ENCODE measurements at regions not wholly inside any gene's neighbourhood (a gene's known extent, or its start where the extent isn't known, plus 50 kb on each side); places are given as distances from the start of the nearest gene placed in this dataset.
"Not testable (repeated sequence)": the region's sequence is repeated elsewhere in the genome, so short reads cannot be mapped to it uniquely, and the experiment has no call there.

GRCh38 chr10:35979116-35979515 is 337.0 kb upstream of the FZD8 start:
- Histone ChIP-seq H3K27me3 (ENCODE audit: insufficient read depth, low read length) (no peaks in the 10 kb centered on the region), H3K79me2 (ENCODE audit: insufficient read depth, low read length) (no peaks in the 10 kb centered on the region), H3K4me1 (ENCODE audit: insufficient read depth, low read length) (no peaks in the 10 kb centered on the region), H3K4me2 (ENCODE audit: insufficient read depth, low read length) (no peak overlapping the region), H2AFZ (ENCODE audit: low read length) (no peak overlapping the region), H3K27ac (ENCODE audit: low read depth, low read length) (no peak overlapping the region), H3K9me3 (ENCODE audit: low read depth, low read length) (no peaks in the 10 kb centered on the region), H4K20me1 (ENCODE audit: insufficient read depth, low read length) (no peaks in the 10 kb centered on the region), H3K4me3 (ENCODE audit: insufficient read depth, low read length) (no peak overlapping the region), H3K36me3 (ENCODE audit: insufficient read depth, low read length) (no peaks in the 10 kb centered on the region)
- no peak for DNase-seq (ENCODE audit: insufficient read length, low spot score, missing footprints)
- no peak for TF ChIP-seq CTCF (IDR thresholded peaks at IDR 0.05; ENCODE audit: extremely low read depth, low read depth, low read length)

- DNase-seq (ENCODE audit: insufficient read length, low spot score, missing footprints); H3K4me3 ChIP-seq (ENCODE audit: insufficient read depth, low read length); H3K9me3 ChIP-seq (ENCODE audit: low read depth, low read length); H3K27me3 ChIP-seq (ENCODE audit: insufficient read depth, low read length); H2AFZ ChIP-seq (ENCODE audit: low read length); H3K27ac ChIP-seq (ENCODE audit: low read depth, low read length); H3K4me1 ChIP-seq (ENCODE audit: insufficient read depth, low read length); H4K20me1 ChIP-seq (ENCODE audit: insufficient read depth, low read length); H3K79me2 ChIP-seq (ENCODE audit: insufficient read depth, low read length); H3K4me2 ChIP-seq (ENCODE audit: insufficient read depth, low read length); H3K36me3 ChIP-seq (ENCODE audit: insufficient read depth, low read length): not testable (repeated sequence)
Measured at GRCh38 chr10:35973912-35974591, 332.0 kb upstream of the FZD8 start.

GRCh38 chr10:35972275-35972674 is 330.2 kb upstream of the FZD8 start:
- H4K20me1 ChIP-seq (ENCODE audit: insufficient read depth, low read length), result no peaks in the 10 kb centered on the region
- H3K36me3 ChIP-seq (ENCODE audit: insufficient read depth, low read length), result no peaks in the 10 kb centered on the region
- no peak overlapping the region for H3K4me2 ChIP-seq (ENCODE audit: insufficient read depth, low read length)
- H3K4me3 ChIP-seq (ENCODE audit: insufficient read depth, low read length), result no peak overlapping the region
- no peaks in the 10 kb centered on the region for H3K27me3 ChIP-seq (ENCODE audit: insufficient read depth, low read length)
- no peaks in the 10 kb centered on the region for H3K9me3 ChIP-seq (ENCODE audit: low read depth, low read length)
- no peaks in the 10 kb centered on the region for H3K4me1 ChIP-seq (ENCODE audit: insufficient read depth, low read length)
- no peak overlapping the region for H3K27ac ChIP-seq (ENCODE audit: low read depth, low read length)
- no peak overlapping the region for H2AFZ ChIP-seq (ENCODE audit: low read length)
- TF ChIP-seq CTCF (IDR thresholded peaks at IDR 0.05; ENCODE audit: extremely low read depth, low read depth, low read length), result no peak
- H3K79me2 ChIP-seq (ENCODE audit: insufficient read depth, low read length), result no peaks in the 10 kb centered on the region
- DNase-seq (ENCODE audit: insufficient read length, low spot score, missing footprints), result no peak

- TF ChIP-seq CTCF (IDR thresholded peaks at IDR 0.05; ENCODE audit: extremely low read depth, low read depth, low read length), result no peak
- Histone ChIP-seq H2AFZ (ENCODE audit: low read length) (no peak overlapping the region), H3K27me3 (ENCODE audit: insufficient read depth, low read length) (no peaks in the 10 kb centered on the region), H3K9me3 (ENCODE audit: low read depth, low read length) (no peaks in the 10 kb centered on the region), H3K36me3 (ENCODE audit: insufficient read depth, low read length) (no peaks in the 10 kb centered on the region), H3K4me2 (ENCODE audit: insufficient read depth, low read length) (no peak overlapping the region), H3K4me3 (ENCODE audit: insufficient read depth, low read length) (no peak overlapping the region), H3K4me1 (ENCODE audit: insufficient read depth, low read length) (no peaks in the 10 kb centered on the region), H4K20me1 (ENCODE audit: insufficient read depth, low read length) (no peaks in the 10 kb centered on the region), H3K79me2 (ENCODE audit: insufficient read depth, low read length) (no peaks in the 10 kb centered on the region), H3K27ac (ENCODE audit: low read depth, low read length) (no peak overlapping the region)
- DNase-seq (ENCODE audit: insufficient read length, low spot score, missing footprints), result no peak
Measured at GRCh38 chr10:35971397-35971796, 329.3 kb upstream of the FZD8 start.

Data from osteoblast (primary cell).